NB4 (cell line): ENCODE measurements at regions not wholly inside any gene's neighbourhood (a gene's known extent, or its start where the extent isn't known, plus 50 kb on each side); places are given as distances from the start of the nearest gene placed in this dataset.

Source experiments
- MYC ChIP-seq: IDR thresholded peaks from 2 replicates; pipeline ENCODE4 v1.6.1; 2011; ENCODE audit warnings: low read depth, low read length
- POLR2A ChIP-seq: IDR thresholded peaks from 2 replicates; pipeline ENCODE4 v1.6.1; 2011; ENCODE audit warnings: mild to moderate bottlenecking; ENCODE audit not compliant: insufficient read length; ENCODE audit errors: extremely low read depth
- TF ChIP-seq, protein P1 (sequence below): IDR thresholded peaks from one replicate; pipeline ENCODE4 v1.5.1; 2012; ENCODE audit warnings: low read depth, low read length
- TF ChIP-seq, protein P2 (sequence below): IDR thresholded peaks from 2 replicates; pipeline ENCODE4 v1.6.1; 2011; ENCODE audit warnings: low read depth, low read length

DNA sequence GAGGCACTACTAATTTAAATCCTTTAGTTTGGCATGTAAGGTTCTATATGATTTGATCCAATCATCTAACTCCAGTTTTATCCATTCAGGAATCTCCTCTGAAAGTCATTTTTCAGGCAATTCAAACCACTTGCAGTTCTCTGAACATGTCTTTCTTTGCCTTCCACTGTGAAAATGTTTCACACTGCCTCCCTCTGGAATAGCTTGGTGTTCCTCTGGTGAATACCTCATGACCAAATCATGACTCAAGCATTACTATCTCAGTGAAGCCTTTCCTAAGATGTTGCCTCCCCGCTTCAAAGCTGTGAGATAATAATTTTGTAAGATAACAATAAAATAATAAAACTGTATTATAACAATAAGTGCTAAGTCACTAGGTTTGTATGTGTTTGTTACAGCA, 981.1 kb downstream of the DTWD2 start:
- TF ChIP-seq, protein P1, sequence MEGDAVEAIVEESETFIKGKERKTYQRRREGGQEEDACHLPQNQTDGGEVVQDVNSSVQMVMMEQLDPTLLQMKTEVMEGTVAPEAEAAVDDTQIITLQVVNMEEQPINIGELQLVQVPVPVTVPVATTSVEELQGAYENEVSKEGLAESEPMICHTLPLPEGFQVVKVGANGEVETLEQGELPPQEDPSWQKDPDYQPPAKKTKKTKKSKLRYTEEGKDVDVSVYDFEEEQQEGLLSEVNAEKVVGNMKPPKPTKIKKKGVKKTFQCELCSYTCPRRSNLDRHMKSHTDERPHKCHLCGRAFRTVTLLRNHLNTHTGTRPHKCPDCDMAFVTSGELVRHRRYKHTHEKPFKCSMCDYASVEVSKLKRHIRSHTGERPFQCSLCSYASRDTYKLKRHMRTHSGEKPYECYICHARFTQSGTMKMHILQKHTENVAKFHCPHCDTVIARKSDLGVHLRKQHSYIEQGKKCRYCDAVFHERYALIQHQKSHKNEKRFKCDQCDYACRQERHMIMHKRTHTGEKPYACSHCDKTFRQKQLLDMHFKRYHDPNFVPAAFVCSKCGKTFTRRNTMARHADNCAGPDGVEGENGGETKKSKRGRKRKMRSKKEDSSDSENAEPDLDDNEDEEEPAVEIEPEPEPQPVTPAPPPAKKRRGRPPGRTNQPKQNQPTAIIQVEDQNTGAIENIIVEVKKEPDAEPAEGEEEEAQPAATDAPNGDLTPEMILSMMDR = no peak
- no peak for TF ChIP-seq POLR2A
- TF ChIP-seq, protein P2, sequence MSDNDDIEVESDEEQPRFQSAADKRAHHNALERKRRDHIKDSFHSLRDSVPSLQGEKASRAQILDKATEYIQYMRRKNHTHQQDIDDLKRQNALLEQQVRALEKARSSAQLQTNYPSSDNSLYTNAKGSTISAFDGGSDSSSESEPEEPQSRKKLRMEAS = no peak
- no peak for TF ChIP-seq MYC
